ENCODE measurements at regions not wholly inside any gene's neighbourhood (a gene's known extent, or its start where the extent isn't known, plus 50 kb on each side); places are given as distances from the start of the nearest gene placed in this dataset.

DNA sequence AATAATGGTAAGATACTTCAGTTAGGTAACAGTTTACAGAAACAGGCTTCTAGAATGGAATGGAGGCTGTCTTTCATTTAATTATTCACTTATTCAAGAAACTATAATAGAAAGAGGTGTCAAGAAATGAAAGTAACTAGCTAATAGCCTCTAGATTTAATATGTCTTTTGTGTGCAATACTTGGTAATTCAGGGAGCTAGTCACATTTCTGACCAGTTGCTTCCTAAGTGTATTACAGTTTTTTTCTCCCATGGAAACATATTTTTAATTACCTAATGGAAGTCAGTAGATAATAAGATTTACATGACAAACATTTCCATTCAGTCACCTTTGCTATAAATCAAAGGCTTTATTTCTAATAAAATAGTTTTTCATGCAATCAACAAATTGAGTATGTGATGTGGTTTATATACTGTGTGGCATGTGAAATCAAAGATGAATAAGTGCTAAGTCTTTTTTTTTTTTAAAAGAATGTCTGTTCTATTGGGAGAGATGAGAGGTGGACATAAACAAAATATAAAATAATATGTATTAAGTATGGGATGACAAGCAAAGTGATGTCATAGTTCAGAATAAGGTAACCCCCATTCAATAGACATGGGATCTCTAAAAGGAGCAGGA lies 985.7 kb downstream of the SQOR start:
- peaks cover 3% of the 10 kb centered on the region for H3K36me3 Mint-ChIP-seq
- no peaks in the 10 kb centered on the region for H3K4me1 Mint-ChIP-seq
- no peak overlapping the region for H3K27ac Mint-ChIP-seq
- H3K9me3 Mint-ChIP-seq, result peaks cover 5 to 9% (median 8%) of the 10 kb centered on the region in 3 donors
- H3K4me3 Mint-ChIP-seq, result no peak overlapping the region
- H3K27me3 Mint-ChIP-seq, result no peaks in the 10 kb centered on the region

DNA sequence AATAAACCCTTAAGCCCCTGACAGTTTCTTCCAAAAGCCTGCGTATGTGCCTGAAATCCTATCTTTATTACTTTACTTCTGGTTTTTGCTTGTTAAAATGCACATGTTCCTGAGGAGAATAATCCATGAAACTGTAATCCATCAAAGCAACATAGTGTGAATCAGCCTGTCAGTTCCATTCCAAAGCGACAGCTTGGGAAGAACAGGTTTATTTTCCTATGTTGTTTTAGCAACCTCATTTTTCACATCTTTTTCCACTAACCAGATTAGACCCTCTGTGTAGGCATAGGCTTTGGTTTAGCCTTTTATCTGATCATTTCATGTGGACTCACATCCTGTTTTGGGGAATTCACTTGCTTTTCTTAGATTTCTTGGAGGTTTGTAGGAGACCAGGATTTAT lies 988.0 kb downstream of the SQOR start:
- peaks cover 4 to 18% (median 5%) of the 10 kb centered on the region in 3 donors for H3K9me3 Mint-ChIP-seq
- no peak overlapping the region for H3K27ac Mint-ChIP-seq
- H3K27me3 Mint-ChIP-seq, result no peaks in the 10 kb centered on the region
- peaks cover 3% of the 10 kb centered on the region for H3K36me3 Mint-ChIP-seq
- no peaks in the 10 kb centered on the region for H3K4me1 Mint-ChIP-seq
- H3K4me3 Mint-ChIP-seq, result no peak overlapping the region

DNA sequence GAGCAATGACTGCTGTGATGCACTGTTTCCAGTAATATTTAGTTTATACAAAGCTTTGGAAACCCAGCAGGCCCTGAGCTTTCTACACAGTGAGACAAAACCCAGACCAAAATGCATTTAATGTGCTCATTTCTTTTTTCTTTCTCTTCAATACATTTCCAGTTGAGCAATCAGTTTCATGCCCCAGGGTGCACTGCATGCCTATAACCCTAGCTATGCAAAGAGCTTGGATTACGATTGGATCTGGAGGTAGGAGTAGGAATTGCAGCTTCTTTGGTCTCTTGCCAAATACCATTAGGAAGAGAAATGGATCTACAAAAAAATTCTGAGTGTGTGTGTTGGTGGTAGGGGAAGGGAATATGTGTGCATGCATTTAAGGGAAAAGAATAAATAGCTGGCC lies 1001.4 kb downstream of the SQOR start:
- Mint-ChIP-seq H3K9me3 (peaks cover 1 to 16% (median 7%) of the 10 kb centered on the region in 3 donors), H3K4me3 (no peak overlapping the region), H3K36me3 (no peaks in the 10 kb centered on the region), H3K27ac (no peak overlapping the region), H3K4me1 (peaks cover 0 to 2% (median 0%) of the 10 kb centered on the region in 3 donors), H3K27me3 (no peaks in the 10 kb centered on the region)

DNA sequence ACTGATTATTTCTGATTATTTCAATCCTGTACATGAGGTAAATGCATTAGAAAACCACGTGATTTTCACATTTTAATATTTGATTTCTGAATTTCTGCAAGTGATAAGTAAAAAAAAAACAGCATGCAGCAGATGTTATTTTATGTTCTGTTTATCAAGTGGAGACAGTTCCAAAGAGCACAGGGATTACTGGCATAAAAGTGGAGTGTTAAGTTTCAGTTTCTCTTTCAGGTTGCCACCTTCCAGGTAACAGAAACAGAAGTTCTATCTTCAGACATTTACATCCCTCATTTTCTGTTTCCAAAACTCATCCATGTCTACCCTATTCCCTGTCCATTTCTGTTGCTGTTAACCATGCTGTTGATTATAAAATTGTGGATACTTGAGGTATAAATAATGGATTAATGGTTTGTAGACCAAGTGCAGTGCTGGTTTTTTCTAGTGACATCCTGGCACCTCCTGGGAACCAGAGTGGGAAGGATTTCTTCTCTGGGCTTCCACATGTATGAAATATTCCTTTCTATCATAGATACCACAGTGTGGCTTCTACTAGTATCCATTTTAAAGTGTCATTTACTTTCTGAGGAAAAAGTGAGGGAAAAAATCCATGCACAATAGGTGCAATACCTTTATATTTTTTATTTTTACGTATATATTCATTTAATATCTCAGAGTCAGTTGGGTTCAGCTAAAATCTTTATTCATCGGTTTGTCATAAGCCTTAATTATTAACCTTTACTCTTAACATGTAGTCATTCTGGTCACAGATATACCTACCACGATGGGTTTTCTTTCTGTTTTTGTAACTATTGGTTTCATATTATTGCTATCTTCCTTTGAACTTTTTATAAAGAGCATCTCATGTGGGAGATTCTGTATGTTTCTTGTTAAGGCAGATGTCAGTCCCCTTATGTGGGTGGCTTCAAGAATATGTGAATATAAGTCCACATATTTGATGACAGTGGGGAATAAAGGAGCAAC lies 1010.0 kb downstream of the SQOR start:
- Mint-ChIP-seq H3K36me3 (peaks cover 3% of the 10 kb centered on the region), H3K27me3 (peaks cover 1% of the 10 kb centered on the region), H3K4me1 (no peaks in the 10 kb centered on the region)

DNA sequence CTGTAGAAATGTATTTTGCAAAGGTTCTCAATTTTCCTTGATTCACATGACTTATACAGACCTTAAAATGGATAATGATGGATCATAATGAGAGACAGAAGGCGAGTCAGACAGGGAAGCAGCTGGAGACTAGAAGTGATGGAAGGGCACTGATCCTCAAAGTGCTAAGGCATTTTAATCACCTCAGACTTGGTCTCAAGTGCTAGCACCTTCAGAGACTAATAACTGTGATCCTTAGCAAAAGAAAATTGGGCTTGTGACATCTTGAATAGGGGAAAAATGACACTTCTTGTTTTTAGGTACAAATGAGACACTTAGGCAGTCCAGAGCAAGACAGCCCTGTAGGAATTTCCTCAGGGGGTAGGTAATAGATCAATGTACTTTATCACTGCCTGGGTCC lies 1011.7 kb downstream of the SQOR start:
- Mint-ChIP-seq H3K4me1 (no peaks in the 10 kb centered on the region), H3K4me3 (no peak overlapping the region), H3K27ac (no peak overlapping the region), H3K27me3 (peaks cover 1% of the 10 kb centered on the region), H3K9me3 (peaks cover 3 to 6% (median 5%) of the 10 kb centered on the region in 3 donors), H3K36me3 (peaks cover 3% of the 10 kb centered on the region)

More for the DNA sequence above, 1010.0 kb downstream of the SQOR start:
- H3K27ac Mint-ChIP-seq, result no peak overlapping the region
- H3K4me3 Mint-ChIP-seq, result no peak overlapping the region
- peaks cover 0 to 6% (median 3%) of the 10 kb centered on the region in 3 donors for H3K9me3 Mint-ChIP-seq

DNA sequence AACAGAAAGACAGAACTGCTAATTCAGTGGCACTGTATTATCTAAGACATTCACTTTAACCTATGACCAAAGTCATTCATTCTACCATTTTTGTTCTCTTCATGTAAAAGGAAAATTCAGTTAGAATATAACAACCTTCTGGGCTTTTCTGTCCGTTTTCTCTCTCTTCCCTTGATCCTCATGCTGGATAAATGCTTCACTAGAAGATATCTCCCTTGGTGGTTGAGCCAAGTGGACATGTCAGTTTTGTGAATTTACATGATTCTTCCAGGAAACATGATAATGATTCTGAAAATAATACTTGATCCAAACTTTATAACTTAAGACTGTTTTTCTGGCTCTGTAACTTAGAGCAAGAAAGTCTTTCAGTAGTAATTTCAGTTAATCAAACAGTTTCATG lies 1012.2 kb downstream of the SQOR start:
- H3K27me3 Mint-ChIP-seq, result peaks cover 1% of the 10 kb centered on the region
- no peak overlapping the region for H3K27ac Mint-ChIP-seq
- H3K36me3 Mint-ChIP-seq, result peaks cover 3% of the 10 kb centered on the region
- H3K4me1 Mint-ChIP-seq, result no peaks in the 10 kb centered on the region
- peaks cover 3 to 7% (median 6%) of the 10 kb centered on the region in 3 donors for H3K9me3 Mint-ChIP-seq
- H3K4me3 Mint-ChIP-seq, result no peak overlapping the region

DNA sequence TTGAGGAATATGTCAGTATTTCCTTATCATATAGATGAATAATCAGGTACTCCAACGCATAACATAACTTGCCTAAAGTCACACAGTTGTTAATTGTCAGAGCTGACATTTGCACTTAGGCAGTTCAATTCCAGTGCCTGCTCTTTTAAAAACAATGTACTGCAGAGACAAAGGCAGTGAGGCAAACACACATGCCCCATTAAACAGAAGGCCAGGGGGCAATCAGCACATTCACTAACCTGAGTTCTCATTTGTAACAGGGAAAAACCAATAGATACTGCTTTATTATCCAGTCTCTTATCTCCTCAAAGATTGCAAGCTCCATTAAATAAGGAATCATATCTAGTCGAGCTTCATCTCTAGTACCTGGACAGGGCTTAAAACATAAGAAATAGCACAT lies 1017.4 kb downstream of the SQOR start:
- Mint-ChIP-seq H3K9me3 (peaks cover 2 to 7% (median 4%) of the 10 kb centered on the region in 3 donors), H3K4me1 (no peaks in the 10 kb centered on the region), H3K27ac (no peak overlapping the region), H3K27me3 (no peaks in the 10 kb centered on the region), H3K4me3 (no peak overlapping the region), H3K36me3 (no peaks in the 10 kb centered on the region)

DNA sequence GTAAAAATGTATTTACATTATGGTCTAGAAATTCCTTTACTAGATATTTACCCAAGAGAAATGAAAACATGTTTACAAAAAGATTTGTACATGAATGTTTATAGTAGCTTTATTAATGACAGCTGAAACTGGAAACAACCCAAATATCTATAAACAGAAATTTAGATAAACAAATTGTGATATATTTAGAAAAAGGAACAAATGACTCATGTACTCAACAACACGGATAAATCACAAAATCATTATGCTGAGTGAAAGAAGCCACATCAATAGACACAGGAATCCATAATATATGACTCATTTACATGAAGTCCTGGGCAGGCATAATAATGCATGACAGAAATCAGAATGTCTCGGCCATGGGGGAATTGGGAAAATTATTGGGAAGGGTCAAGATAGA lies 1020.2 kb downstream of the SQOR start:
- H3K9me3 Mint-ChIP-seq, result peaks cover 3 to 7% (median 4%) of the 10 kb centered on the region in 3 donors
- no peaks in the 10 kb centered on the region for H3K4me1 Mint-ChIP-seq

DNA sequence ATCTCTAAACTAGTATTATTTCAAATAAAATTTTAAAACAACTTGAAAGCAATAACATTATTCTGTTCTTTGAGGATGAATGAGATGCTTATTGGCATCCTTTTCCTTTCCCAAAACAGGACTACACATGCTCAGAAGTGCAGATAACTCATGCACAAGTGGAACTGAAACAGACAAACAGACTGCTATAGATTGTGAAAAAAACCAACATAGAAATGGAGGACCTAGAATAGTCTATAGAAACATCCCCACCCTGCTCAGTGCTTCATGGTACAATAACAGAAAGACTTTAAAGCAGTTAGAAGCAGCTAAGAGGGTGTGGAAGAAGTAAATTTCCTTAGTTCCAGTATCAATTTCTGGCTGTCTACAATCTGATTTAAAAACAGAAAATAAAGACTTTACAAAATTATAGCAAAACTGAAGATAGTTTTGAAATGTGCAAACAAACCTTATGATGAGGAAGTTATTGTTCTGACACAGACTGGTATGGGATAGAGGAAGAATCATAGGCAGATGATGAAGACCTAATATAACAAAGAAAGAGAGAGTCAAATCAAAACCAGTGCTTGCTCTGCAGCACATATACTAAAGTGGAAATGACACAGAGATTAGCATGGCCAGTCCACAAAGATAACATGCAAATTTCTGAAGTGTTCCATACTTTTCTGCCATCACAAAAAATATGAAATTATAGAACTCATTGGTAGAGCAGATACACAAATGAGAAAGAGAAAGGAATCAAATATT lies 1025.4 kb downstream of the SQOR start:
- Mint-ChIP-seq H3K36me3 (no peaks in the 10 kb centered on the region), H3K9me3 (peaks cover 3 to 10% (median 10%) of the 10 kb centered on the region in 3 donors), H3K4me1 (no peaks in the 10 kb centered on the region), H3K27me3 (no peaks in the 10 kb centered on the region), H3K27ac (no peak overlapping the region), H3K4me3 (no peak overlapping the region)

More for the DNA sequence above, 1020.2 kb downstream of the SQOR start:
- Mint-ChIP-seq H3K27ac (no peak overlapping the region), H3K4me3 (no peak overlapping the region), H3K27me3 (no peaks in the 10 kb centered on the region), H3K36me3 (no peaks in the 10 kb centered on the region)

DNA sequence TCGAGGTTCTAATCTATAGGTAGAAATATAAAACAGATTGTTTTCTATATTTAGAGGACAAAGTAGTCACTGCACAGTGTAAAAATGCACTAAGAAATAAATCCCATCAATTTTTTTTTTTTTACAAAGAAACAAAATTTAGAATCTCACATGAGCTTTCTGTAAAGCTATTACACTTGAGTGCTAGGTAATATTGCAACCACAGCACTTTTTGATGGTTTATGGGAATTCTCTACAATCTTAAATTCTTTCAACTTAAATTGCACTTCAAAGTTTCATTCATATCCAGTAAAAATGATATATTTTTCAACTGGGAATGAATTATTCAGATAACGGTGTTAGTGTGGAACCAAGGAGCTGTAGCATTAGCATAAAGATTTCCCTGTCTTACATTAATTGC lies 1035.4 kb downstream of the SQOR start:
- H3K9me3 Mint-ChIP-seq, result peaks cover 0 to 6% (median 2%) of the 10 kb centered on the region in 3 donors
- no peak overlapping the region for H3K4me3 Mint-ChIP-seq
- H3K27ac Mint-ChIP-seq, result no peak overlapping the region
- H3K36me3 Mint-ChIP-seq, result peaks cover 2% of the 10 kb centered on the region
- H3K27me3 Mint-ChIP-seq, result no peaks in the 10 kb centered on the region
- H3K4me1 Mint-ChIP-seq, result no peaks in the 10 kb centered on the region

DNA sequence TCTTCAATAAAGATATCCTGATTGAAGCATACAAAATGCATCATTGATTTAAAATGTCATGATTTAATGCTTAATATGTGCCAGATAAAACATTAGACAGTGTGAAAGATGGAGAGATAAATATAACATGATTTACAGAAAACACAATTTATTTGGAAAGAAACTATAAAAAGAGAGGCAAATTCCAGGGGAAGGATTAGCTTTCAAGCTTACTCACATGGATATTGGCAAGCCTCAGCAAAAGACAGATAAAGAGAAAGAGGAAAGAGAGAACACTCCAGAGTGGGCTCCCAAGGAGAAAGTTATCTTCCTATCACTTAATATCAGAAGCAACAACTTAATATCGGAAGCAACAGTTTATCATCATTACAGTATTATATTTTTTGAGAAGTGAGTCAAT lies 1036.5 kb downstream of the SQOR start:
- Mint-ChIP-seq H3K4me1 (no peaks in the 10 kb centered on the region), H3K4me3 (no peak overlapping the region), H3K27me3 (no peaks in the 10 kb centered on the region), H3K9me3 (peaks cover 0 to 6% (median 2%) of the 10 kb centered on the region in 3 donors), H3K36me3 (peaks cover 2% of the 10 kb centered on the region), H3K27ac (no peak overlapping the region)

DNA sequence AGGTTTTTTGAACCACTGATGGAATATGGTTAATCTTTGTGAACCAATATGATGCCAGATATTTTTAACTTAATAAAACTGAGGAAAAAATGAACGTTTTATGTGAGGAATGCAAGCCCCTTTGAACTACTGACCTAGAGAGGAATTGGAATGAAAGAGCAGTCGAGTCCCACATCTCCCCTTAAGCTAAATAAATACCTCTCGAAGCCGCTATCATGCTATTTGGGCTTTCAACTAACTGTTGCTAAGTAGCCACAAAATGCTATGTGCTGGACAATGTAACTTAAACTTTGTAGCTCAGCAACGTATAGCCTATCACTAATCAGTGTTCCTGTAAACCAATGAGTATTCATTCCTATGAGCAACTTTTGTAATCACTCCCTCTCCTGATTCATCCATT lies 1037.2 kb downstream of the SQOR start:
- peaks cover 2% of the 10 kb centered on the region for H3K36me3 Mint-ChIP-seq
- no peak overlapping the region for H3K27ac Mint-ChIP-seq
- peaks cover 0 to 6% (median 2%) of the 10 kb centered on the region in 3 donors for H3K9me3 Mint-ChIP-seq
- H3K27me3 Mint-ChIP-seq, result no peaks in the 10 kb centered on the region
- no peak overlapping the region for H3K4me3 Mint-ChIP-seq
- no peaks in the 10 kb centered on the region for H3K4me1 Mint-ChIP-seq

DNA sequence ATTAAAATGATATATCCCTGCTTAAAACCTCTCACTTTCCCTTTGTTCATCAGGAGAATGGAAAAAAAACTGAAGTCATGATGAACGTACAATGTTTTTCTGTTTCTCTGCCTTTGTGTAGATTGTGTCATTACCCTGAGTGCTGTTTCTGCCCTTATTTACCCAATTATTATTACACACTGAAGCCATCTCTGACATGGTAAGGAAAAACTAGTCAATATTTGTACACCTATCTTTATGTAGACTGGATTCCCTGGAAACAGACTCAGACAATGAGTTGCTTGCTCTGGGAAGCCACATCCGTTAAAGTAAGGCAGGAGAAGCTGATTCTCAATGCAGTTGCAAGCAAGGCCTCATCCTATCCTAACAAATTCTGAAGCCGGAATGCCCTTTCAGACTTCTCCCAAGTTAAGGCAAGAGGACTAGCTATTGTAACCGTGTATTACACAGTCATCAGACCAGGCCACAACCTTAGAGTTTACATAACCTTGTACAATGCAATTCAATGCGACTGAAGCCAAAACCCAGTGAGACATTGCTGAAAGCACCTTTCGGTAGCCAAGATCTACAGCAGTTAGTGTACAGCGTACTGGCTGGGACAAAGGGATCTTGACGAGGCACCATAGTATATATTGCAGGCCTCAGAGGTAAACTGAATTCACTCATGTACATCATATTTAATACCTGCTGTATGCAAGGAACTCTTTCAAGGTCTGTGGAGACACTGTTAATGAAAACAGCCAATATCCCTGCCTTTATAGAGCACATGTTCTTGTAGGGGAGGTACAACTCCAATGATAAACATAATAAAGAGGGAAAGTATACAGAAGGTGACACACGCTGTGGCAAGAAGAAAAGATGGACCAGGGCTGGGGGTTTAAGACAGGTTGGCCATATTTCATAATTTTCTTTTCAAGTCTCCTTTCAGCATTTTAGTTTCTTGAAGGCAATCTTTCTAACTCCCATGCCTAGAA lies 1040.8 kb upstream of the SEMA6D start:
- Mint-ChIP-seq H3K27ac (no peak overlapping the region), H3K9me3 (peaks cover 0 to 4% (median 0%) of the 10 kb centered on the region in 3 donors), H3K36me3 (no peaks in the 10 kb centered on the region), H3K4me3 (no peak overlapping the region), H3K27me3 (no peaks in the 10 kb centered on the region), H3K4me1 (no peaks in the 10 kb centered on the region)

DNA sequence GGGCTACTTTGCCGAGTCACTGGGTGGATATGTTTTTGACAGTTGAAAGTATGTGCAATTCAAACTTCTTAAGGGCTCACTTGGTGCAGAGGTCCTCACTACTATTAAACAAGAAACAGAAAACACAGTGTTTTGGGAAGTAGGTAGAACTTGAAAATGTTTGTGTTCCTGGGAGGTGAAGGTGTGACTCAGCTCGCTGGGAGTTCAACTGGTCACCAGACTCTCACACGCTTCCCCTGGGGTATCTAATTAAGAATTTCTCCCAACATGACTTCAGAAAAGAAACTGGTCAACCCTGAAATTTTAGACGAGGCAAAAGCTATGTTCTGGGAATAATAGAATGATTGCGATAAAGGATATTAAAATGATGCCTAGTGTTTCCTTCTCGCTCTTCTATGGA lies 1039.8 kb upstream of the SEMA6D start:
- Mint-ChIP-seq H3K27ac (no peak overlapping the region), H3K36me3 (no peaks in the 10 kb centered on the region), H3K9me3 (peaks cover 0 to 5% (median 0%) of the 10 kb centered on the region in 3 donors), H3K4me3 (no peak overlapping the region), H3K27me3 (no peaks in the 10 kb centered on the region), H3K4me1 (no peaks in the 10 kb centered on the region)

All from IgD-negative memory B cell (primary cell).